ENCODE measurements at regions not wholly inside any gene's neighbourhood (a gene's known extent, or its start where the extent isn't known, plus 50 kb on each side); places are given as distances from the start of the nearest gene placed in this dataset.

GRCh38 chr5:21244982-21245381 is 1257.0 kb upstream of the CDH18 start:
- Histone ChIP-seq H3K4me3 (replicated peaks in 1 of 3; ENCODE audit: insufficient read depth in 1 of 3, low read depth in 2 of 3, low read length in 3 of 3) (no peak overlapping the region), H4K20me1 (ENCODE audit: insufficient read depth, low read length) (no peaks in the 10 kb centered on the region), H3K79me2 (ENCODE audit: insufficient read depth, low read length) (no peaks in the 10 kb centered on the region), H3K9ac (ENCODE audit: insufficient read depth, low read depth, low read length) (no peak overlapping the region), H3K4me1 (ENCODE audit: insufficient read depth, low read length) (no peaks in the 10 kb centered on the region), H3K36me3 (replicated peaks in 1 of 2; ENCODE audit: control insufficient read depth in 1 of 2, insufficient read depth in 2 of 2, low read length in 2 of 2) (no peaks in the 10 kb centered on the region), H3K4me2 (ENCODE audit: low read depth, low read length) (no peak overlapping the region), H3K27me3 (ENCODE audit: control insufficient read depth in 1 of 2, insufficient read depth in 2 of 2, low read length in 2 of 2) (no peaks in the 10 kb centered on the region), H3K27ac (ENCODE audit: extremely low read length, insufficient read depth, low read length) (no peak overlapping the region), H3K9me3 (ENCODE audit: low read length) (peaks cover 36% of the 10 kb centered on the region; the same call in 1 of the 2 replicates), H2AFZ (ENCODE audit: low read length) (no peak overlapping the region)
- intact Hi-C loops (cut with micrococcal nuclease; ENCODE audit: unreplicated experiment) (no loop called here), in situ Hi-C loops (cut with HindIII; ENCODE audit: extremely low pct_ligation_motif_present, low pct_unique_long_range_greater_than_20kb) (no loop called here)
- ATAC-seq (no peak), DNase-seq (ENCODE audit: low spot score) (no peak), FAIRE-seq (no peak)
- TF ChIP-seq ZNF720 (CRISPR knock-in tag; IDR thresholded peaks at IDR 0.05) (no peak), GPN1 (CRISPR knock-in tag; IDR thresholded peaks at IDR 0.05; ENCODE audit: borderline replicate concordance) (no peak), HMG20B (CRISPR knock-in tag; conservative IDR thresholded peaks at IDR 0.05) (no peak), AGO1 (IDR thresholded peaks at IDR 0.05; ENCODE audit: low read depth, low read length, poor library complexity, severe bottlenecking) (no peak), NFE2 (CRISPR knock-in tag; IDR thresholded peaks at IDR 0.05) (no peak), MXD1 (CRISPR knock-in tag; IDR thresholded peaks at IDR 0.05) (no peak), SRF (IDR thresholded peaks at IDR 0.05; ENCODE audit: low read depth, low read length) (no peak)
- TF ChIP-seq, protein P1, sequence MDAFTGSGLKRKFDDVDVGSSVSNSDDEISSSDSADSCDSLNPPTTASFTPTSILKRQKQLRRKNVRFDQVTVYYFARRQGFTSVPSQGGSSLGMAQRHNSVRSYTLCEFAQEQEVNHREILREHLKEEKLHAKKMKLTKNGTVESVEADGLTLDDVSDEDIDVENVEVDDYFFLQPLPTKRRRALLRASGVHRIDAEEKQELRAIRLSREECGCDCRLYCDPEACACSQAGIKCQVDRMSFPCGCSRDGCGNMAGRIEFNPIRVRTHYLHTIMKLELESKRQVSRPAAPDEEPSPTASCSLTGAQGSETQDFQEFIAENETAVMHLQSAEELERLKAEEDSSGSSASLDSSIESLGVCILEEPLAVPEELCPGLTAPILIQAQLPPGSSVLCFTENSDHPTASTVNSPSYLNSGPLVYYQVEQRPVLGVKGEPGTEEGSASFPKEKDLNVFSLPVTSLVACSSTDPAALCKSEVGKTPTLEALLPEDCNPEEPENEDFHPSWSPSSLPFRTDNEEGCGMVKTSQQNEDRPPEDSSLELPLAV (CRISPR knock-in tag; conservative IDR thresholded peaks at IDR 0.05; ENCODE audit: low read depth) = no peak
- BruUV-seq (replicated peaks) = no TSS peak
- CTCF ChIA-PET (ENCODE audit: low intra/inter-chr PET ratio, low total read pairs) = no interaction called here
- POLR2A ChIA-PET = no interaction called here
- WGBS (ENCODE audit: low lambda C conversion rate) = 14% methylated on average over 2 of the region's 3 CpGs

DNA sequence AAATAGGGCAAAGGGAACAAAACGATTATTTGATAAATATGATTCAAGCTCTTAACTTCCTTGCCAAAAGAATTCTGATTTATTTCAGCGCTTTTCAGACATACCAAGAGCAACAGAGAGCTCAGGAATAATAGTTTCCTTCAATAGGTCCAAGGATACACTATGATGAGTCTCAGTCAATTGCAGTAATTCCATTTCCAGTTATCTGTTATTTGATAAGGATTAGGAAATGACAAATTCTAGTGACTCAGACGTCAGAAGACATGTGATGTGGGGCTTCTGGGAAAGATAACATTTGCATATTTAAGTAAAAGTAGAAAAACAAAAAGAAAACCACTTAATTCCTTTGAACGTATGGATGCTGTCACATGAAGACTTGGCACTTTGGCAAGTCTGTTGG is 1250.8 kb upstream of the CDH18 start:
- H3K4me3 ChIP-seq (replicated peaks in 1 of 3; ENCODE audit: insufficient read depth in 1 of 3, low read depth in 2 of 3, low read length in 3 of 3) = no peak overlapping the region
- in situ Hi-C loops (cut with HindIII; ENCODE audit: extremely low pct_ligation_motif_present, low pct_unique_long_range_greater_than_20kb) = no loop called here
- no peak overlapping the region for H3K4me2 ChIP-seq (ENCODE audit: low read depth, low read length)
- ATAC-seq (no peak), FAIRE-seq (no peak), DNase-seq (ENCODE audit: low spot score) (no peak)
- H3K27me3 ChIP-seq (ENCODE audit: control insufficient read depth in 1 of 2, insufficient read depth in 2 of 2, low read length in 2 of 2) = no peaks in the 10 kb centered on the region
- H3K27ac ChIP-seq (ENCODE audit: extremely low read length, insufficient read depth, low read length) = no peak overlapping the region
- H3K79me2 ChIP-seq (ENCODE audit: insufficient read depth, low read length) = no peaks in the 10 kb centered on the region
- CTCF ChIA-PET (ENCODE audit: low intra/inter-chr PET ratio, low total read pairs) = no interaction called here
- no peaks in the 10 kb centered on the region for H3K4me1 ChIP-seq (ENCODE audit: insufficient read depth, low read length)
- H3K9ac ChIP-seq (ENCODE audit: insufficient read depth, low read depth, low read length) = no peak overlapping the region
- 2% methylated on average over 4 of the region's 4 CpGs for WGBS (ENCODE audit: low lambda C conversion rate)
- no TSS peak for BruUV-seq (replicated peaks)
- intact Hi-C loops (cut with micrococcal nuclease; ENCODE audit: unreplicated experiment) = no loop called here
- no peaks in the 10 kb centered on the region for H3K36me3 ChIP-seq (replicated peaks in 1 of 2; ENCODE audit: control insufficient read depth in 1 of 2, insufficient read depth in 2 of 2, low read length in 2 of 2)
- POLR2A ChIA-PET = no interaction called here
- H4K20me1 ChIP-seq (ENCODE audit: insufficient read depth, low read length) = no peaks in the 10 kb centered on the region
- H2AFZ ChIP-seq (ENCODE audit: low read length) = no peak overlapping the region
- peaks cover 26% of the 10 kb centered on the region for H3K9me3 ChIP-seq (ENCODE audit: low read length)
- TF ChIP-seq ZNF616 (CRISPR knock-in tag; IDR thresholded peaks at IDR 0.05; ENCODE audit: low read depth) (no peak), STAG1 (CRISPR knock-in tag; IDR thresholded peaks at IDR 0.05) (no peak), ZFP62 (CRISPR knock-in tag; IDR thresholded peaks at IDR 0.05) (no peak), ZNF512 (CRISPR knock-in tag; IDR thresholded peaks at IDR 0.05) (no peak), DBP (CRISPR knock-in tag; IDR thresholded peaks at IDR 0.05; ENCODE audit: not compliant biosample characterization) (no peak), FOXA3 (CRISPR knock-in tag; IDR thresholded peaks at IDR 0.05) (no peak)
- TF ChIP-seq, protein P2, sequence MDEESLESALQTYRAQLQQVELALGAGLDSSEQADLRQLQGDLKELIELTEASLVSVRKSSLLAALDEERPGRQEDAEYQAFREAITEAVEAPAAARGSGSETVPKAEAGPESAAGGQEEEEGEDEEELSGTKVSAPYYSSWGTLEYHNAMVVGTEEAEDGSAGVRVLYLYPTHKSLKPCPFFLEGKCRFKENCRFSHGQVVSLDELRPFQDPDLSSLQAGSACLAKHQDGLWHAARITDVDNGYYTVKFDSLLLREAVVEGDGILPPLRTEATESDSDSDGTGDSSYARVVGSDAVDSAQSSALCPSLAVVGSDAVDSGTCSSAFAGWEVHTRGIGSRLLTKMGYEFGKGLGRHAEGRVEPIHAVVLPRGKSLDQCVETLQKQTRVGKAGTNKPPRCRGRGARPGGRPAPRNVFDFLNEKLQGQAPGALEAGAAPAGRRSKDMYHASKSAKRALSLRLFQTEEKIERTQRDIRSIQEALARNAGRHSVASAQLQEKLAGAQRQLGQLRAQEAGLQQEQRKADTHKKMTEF (CRISPR knock-in tag; IDR thresholded peaks at IDR 0.05) = no peak
